Left forelimb (tissue), 1 donor: ENCODE measurements at regions not wholly inside any gene's neighbourhood (a gene's known extent, or its start where the extent isn't known, plus 50 kb on each side); places are given as distances from the start of the nearest gene placed in this dataset.

Source experiments
- DNase-seq: peaks from one replicate; pipeline ENCODE4 v3.0.0-alpha.2; 2018; ENCODE audit warnings: low spot score

DNA sequence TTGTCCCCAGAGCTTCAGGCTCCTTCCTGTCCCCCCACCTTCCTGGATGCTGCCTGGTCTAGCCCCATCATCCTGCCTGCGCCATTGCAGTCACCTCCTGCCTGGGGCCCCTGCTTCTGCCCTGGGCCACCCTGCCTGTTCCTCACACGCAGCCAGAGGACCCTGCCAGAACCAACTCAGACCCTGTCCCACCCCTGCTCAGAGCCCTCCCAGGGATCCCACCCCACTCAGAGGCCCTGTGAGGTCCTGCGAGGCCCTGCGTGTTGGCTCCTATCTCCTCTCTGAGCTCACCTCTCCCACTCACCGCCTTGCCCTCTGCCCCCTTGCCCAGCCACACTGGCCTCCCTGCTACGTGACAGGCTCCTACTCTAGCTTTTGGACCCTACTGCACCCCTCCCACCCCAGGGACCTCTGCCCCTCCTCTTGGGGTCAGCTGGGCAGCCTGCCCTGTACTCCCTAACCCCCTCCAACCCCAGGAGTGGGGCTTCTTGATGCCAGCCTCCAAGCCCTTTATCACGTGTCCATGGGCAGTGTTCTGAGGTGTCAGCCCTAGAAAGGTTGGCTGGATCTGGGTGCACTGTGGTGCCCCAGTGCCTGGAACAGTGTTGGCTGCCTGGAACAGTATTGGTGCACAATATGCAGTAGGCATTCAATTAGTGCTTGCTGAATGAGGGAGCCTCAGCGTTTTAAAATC lies 68.3 kb downstream of the CEBPB start:
- DNase-seq, result no peak

DNA sequence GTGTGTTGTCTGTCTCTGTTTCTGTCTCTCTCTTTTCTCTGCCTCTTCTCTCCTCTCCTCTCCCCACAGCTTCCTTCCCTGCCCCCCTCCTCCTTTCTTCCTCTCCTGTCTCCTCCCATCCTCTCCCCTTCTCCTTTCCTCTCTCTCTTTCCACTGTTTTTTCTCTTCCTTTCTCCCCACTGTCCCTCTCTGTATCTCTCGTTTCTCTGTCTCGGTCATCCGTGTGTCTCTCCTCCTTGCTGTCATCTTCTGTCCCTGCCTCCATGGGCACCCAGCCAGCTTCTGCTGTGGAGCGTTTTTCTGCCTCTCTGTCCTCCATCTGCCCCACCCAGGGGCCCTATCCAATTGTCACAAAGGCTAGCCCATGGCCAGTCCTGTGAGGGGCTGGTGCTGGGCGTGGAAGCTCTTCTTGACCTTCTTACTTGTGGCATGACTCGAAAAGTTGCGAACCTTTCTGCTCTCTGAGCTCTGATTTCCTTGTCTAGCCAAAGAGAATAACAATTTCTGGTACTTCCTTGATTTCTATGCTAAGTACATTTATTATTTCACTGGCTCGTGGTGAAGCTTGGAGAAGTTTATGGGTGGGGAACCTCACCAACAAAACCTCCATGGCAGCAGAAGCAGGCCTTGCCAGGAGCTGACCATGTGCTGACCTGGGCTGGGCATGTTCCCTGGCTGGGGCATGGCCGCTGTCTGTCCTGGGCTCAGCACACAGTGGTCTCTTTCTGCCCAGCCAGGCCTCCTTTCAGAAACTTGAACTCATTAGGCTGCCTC lies 69.3 kb downstream of the CEBPB start:
- DNase-seq, result no peak

DNA sequence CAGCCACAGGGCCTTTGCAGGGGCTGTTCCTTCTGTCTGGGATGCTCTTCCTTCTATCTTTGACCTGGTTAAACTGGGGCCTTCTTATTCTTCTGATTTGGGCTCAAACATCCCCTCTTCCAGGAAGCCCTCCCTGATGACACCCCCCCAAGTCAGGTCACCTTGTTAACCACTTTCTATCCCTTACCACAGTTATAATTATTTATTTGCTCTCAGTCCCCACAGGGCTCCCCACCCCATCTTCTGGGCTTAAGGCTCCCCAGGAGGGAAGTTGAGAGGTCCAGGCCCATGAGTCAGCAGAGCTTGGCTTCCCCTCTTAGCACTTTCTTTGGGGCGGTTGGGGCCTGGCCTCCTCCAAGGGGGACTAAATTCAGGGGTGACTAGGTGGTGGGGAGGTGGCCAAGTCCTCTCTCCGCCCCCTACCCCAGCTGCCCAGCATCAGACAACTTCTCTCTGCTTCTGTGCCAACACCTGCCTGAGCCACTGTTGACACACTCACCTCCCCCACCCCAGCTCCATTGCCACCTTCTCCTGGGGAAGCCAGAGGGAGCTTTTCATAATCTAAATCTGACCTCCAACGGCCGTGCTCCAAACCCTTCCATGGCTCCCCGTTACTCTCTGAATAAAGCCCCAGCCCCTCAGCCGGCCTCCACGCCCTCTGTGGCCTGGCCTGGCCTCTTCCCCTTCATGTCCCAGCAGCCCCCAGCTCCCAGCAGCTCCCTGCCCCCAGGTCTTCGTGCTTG lies 70.0 kb downstream of the CEBPB start:
- DNase-seq, result no peak

DNA sequence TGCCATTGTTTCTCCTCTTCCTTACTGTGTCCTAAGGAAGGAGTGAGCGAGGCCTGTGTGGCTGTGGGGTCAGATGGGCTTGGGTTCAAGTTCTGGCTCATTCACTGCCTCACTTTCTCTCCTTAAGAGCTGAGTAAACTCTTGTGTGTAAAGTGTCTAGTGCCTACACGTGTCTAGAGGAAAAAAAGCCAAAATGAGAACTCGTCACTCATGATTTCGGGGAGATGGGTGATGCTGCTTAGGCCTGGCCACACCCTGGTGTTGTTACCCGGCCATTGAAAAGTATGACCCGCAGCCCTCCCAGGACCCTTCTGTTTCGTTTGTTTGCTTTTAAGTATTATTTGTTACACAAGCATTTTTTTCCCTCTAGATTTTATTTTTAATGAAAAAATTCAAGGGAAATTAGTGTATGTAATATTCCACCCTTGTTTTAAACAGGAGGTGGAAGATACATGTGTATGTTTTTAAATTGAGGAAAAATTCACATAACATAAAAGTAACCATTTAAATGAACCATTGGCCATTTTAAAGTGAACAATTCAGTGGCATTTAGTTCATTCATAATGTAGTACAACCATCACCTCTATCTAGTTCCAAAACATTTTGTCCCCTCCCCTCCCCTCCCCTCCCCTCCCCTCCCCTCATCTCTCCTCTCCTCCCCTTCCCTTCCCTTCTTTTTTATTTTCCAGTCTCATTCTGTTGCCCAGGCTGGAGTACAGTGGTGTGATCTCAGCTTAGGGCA lies 71.0 kb downstream of the CEBPB start:
- DNase-seq, result no peak

DNA sequence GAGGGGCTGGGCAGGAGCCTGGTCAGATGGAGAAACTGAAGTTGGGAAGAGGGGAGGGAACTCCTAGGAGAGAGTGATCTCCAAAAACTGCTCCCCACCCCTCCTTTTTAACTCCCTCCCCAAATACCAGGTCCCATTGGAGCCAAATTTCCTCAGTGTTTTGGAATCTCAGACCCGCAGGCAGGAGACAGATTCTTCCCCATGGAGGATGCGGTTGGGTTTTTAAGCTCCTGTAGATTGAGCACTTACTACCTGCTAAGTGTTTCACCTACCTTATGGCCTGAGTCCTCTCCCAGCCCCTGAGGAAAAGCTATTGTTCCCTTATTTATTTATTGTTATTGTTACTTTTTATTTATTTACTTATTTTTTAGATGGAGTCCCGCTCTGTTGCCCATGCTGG lies 73.2 kb downstream of the CEBPB start:
- DNase-seq, result no peak

DNA sequence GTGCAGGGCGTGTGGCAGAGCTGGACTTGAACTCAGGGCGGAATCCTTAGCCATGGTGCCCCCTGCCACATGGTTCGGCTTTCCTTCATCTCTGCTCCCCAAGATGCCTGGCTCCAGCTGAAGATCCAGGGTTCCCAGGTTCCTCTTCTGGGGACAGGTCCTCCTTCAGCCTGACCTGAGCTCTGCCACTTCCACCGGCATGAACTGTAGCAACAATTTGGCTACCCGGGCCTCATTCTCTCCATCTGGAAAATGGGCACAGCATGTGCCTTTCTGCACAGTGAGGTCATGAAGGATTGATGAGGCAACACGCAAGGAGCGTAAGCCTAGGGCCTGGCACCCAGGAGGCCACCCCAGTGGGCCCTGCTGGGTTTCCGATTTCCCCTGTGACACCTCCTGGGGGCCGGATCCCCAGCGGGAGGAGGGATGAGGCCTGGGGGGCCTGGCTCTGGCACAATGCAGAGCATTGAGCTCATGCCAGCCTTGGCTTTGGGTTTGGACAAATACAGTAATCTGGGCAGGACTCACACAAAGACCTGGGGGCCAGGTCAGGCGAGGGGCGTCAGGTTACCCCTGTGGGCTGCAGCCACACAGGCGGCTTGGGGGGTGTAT lies 74.0 kb downstream of the CEBPB start:
- DNase-seq, result no peak

DNA sequence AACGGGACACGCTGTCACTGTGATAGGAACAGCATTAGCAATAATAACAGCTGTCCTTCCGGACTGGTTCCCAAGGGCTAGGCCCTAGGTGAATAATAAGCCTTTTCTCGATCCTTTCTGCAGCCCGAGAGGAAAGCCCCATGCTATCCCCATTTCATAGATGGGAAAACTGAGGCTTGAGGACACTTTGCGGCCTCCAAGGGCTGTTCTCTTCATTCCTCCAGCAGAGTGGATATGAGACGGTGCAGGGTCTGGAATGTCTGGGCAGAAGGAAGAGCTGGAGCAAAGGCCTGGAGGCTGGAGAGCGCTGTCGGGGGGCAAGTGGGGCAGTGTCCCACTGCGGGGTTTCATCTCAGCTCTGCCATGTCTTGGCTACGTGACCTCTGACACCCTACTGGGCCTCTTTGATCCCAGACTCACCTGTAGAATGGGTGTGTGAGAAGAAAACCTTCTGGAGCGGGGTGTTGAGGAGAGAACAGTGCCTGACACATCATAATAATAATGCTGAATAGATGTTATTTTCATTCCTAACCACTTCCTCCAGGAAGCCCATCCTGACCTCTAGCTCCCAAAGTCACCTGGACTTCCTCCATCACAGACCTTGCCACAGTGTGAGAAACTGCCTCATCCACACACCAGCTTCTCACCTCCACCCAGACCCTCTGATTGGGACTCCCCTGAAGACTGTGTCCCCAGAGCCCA lies 74.8 kb downstream of the CEBPB start:
- no peak for DNase-seq

DNA sequence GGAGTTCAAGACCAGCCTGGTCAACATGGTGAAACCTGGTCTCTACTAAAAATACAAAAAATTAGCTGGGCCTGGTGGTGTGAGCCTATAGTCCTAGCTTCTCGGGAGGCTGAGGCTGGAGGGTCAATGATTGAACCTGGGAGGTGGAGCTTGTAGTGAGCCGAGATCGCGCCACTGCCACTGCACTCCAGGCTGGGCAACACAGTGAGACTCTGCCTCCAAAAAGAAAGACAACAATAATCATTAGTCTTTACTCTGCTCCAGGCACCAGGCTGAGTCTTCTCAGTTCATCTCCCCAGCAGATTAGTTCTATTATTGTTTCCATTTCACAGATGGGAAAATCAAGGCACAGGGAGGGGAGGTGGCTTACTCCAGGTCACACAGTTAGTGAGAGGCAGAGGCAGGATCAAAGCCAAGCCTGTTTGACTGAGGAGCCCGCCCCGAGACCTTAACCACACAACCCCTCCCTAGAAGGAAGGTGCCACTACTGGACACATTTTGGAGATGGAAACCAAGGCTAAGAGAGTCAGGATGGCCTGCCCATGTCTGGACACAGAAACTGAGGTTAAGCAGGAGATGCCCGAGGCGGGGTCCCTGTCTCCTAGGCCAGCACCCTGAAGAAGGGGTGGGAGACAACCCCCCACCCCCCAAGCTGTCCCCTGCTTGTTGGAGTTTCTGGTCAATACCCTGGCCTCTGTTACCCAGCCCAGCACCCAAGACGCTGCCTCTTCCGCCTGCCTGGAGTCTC lies 75.8 kb downstream of the CEBPB start:
- no peak for DNase-seq

DNA sequence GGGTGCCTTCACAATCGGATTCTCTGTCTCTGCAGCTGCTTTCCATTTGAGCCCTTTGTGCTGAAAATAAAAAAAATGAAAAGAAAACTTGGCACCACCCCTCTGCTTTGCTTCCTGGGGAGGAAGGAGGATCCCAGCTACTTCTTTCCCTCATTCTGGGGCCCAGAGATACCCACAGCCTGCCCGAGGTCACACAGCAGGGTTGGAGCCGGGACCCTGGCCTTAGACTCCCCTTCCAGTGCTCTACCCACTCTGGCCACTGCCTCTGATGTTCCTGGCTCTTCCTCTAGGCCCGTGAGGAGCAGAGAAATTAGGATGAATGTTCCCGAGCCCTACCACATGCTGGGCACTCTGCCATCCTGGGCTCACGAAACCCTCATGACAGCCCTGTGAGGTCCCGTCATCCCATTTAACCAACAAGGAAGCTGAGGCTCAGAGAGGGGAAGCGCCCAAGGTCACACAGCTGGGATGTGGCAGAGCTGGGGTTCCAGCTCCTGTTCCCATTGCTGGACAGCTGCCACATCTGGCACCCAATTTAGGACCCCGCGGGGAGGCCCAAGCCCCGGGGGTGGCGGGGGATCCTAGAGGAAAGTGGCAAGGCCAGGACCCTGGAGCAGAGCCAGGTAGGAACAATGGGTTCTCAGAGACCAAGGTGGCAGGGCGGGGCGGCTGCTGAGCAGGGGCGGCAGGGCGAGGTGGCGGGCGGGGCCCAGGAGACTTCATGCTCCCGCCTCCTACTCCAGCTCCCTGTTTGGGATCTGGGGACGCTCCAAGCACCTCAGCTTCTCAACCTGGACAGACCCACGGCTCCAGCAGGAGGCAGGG lies 76.6 kb downstream of the CEBPB start:
- DNase-seq, result no peak

DNA sequence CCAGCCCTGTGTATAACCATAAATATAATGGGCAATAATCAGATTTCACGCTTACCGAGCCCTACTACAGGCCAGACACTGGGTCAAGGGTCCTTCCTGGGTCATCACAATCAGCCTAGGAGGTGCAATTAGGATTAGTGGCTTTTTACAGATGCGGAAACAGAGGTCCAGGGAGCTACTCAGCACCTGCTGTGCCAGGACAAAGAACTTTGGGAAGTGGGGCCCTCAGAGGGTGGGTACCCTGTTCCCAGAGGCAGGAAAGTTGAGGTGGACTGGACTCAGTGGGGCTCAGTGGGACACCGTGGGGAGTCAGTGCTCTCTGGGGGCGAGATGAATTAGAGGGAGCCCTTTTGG lies 77.2 kb downstream of the CEBPB start:
- DNase-seq, result no peak

DNA sequence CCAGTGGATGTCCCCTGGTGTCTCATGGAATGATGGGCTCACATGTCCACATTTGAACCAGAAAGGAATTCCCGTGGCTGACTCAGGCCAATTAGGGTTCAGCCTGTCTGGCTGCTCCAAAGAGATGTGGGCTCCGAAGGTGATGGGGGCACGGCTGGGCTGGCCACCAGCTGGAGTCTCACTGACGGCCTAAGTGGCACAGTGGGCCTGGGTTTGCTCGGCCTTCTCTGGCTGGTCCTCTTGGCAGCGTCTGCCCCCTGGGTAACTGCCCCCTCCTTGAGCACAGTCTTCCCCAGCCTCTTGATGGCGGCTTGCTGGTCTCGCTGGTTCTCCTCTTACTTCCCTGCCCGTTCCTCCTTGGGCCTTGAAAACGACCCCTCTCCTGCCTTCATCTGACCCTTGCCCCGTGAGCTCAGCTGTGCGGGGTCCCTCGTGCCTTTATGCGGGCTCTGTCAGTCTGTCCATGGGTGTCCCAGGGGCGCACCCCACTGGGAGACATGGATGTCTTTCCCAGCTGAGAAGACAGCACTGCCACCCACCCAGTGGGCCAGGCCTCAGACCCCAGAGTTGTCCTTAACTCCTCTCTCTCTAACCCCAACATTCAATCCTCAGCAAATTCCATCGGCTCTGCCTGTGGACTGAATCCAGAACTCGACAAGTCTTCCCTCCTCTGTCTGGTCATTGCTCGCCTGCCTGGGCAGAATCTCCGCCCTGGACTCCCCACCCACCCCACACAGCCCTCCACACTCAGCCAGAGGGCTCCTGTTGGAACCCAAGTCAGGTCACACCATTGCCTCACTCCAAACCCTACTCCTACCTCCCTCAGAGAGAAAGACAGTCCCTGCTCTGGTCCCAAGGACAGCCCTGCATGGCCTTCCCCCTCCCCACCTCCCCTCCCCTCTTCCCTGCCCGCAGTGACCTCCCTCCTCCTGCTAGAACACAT lies 78.7 kb downstream of the CEBPB start:
- DNase-seq, result no peak

DNA sequence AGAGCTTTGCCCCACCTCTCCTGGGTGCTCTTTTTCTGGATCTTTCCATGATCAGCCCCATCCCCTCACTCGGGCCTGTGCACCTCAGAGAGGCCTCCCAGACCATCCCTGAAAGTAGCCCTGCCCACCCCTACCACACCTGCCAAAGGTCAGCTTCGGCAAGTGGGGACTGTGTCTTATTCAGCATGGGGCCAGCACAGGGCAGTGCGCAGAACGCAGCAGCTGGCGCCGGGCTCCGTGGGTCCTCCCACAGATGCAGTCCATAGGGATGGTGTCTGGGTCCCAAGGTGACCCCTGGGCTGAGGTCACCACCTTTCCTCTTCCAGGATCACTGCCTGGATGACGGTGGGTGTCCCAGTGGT lies 79.4 kb downstream of the CEBPB start:
- DNase-seq, result no peak

DNA sequence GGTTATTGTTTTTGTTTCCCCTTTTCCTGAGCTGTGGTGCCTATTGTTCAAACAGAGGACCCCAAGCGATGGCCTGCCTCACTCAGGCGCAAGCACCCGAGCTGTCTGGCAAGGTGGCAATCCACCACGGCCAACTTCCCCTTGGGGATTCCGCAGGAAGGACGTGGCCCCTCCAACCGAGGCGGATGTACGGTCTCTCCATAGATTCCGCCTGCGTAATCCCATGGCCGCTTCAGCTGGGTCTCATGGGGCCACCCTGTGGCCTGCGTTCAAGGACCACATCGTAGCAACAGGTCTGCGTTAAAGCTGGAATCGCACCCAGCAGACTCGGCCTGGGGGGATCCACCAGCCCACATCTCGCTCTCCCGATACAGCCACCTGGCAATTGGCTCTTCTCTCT lies 79.9 kb downstream of the CEBPB start:
- DNase-seq, result no peak

DNA sequence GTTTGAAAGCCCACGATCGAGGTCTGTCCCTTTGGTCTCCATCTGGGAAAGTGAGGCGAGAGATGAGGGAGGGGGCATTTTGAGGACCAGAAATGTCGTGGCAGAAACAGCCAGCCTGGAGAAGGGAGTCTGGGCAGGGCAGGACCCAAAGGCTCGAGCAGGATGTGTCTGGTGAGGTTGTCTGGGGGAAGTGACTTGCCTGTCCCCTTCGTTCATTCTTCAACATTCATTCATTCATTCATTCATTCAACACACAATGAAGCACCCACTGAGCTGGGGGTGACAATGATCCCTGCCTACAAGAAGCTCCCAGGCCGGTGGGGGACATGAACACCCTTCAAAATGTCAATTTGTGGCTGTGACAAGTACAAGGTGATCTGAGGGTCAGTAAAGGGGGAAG lies 80.5 kb downstream of the CEBPB start:
- DNase-seq, result no peak

DNA sequence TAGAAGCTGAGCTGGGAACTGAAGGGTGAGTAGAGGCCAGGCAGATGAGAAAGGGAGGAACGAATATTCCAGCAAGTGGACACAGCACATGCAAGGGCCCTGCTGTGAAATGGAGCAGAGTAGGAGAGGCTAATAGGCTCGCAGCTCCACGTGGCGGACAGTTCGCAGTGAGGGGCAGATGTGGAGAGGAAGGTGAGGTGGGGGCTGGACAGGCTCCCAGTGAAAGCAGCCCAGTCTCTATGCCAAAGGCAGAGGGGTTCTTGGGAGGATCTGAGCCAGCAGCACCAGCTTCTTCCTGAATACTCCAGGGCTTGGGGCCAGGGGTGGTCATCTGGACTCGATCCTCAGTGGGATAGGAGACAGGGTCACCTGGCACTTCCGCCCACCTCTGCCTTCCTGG lies 81.0 kb downstream of the CEBPB start:
- DNase-seq, result no peak

DNA sequence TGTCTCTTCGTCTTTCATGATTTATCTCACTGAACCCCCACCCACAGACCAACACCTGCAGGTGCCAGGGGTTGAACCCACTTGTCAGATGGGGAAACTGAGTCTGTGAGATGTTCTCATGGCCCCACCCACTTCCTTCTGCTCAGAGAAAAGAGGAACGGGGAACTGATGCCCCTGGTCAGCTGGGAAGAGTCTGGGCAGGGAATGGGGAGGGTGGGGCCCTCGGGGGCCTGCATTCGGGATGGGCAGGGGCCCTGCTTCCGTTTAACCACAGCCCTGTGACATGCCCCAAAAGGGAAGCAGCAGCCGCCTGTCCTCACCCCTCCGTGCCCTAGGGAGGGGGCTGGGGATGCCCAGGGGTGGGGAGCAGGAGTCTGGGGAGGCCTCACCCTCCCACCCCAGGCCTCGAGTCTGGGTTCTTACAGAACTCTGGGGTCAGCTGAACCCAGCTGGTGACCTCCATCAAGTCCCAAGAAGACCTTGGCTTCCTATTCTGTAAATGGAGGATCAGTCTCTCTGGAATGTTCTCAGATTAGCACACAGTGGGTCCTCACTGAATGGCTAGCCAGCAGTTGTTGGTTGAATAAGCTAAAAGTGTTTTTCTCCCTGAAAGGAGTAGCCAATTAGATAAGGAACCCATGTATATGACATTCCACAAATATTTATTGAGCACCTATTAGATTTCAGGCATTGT lies 81.5 kb downstream of the CEBPB start:
- DNase-seq, result no peak

DNA sequence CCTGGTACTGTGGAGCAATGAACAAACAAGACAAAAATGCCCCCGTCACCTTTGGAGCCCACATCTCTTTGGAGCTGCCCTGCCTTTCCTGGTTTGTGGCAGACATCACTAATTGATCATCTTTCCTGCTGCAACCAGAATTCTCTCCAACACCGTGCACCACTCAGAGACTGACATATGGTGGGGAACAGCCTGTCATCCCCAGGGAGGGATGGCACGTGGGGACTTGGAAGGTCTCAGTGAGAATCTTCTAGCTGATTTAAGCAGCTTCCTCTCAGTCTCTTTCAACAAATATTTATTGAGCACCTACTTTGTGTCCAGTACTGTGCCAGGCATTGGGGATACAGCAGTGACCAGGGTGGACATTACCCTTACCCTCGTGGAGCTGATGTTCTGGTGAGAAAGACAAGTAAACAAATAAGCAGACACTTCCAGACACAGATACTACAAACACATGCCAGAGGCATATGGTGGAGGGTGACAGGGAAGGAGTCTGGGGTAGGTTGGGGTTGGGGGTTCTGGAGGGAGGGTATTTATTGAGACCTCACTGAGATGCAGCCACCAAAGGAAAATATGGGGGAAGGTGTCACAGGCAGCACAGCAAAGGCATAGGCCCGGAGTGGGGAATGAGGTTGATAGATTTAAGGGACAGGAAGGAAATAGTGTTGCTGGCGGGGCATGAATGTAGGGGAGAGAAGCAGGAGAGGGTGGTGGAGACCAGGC lies 82.3 kb downstream of the CEBPB start:
- DNase-seq, result no peak
